Uterus (tissue), 3 donors: ENCODE measurements at regions not wholly inside any gene's neighbourhood (a gene's known extent, or its start where the extent isn't known, plus 50 kb on each side); places are given as distances from the start of the nearest gene placed in this dataset.

Experiments used
- DNase-seq, 2 donors: peaks; one replicate each; pipeline ENCODE4 v3.0.0-alpha.2; 2019 to 2020
- H3K27ac ChIP-seq, 2 donors: fragments of 200-600 bp; sonication (generic); 1 replicate in 1 of 2; 2 replicates in 1 of 2; pipeline ENCODE4 v1.5.1; 2016 to 2018
- H3K27me3 ChIP-seq, 2 donors: fragments of 200-600 bp; sonication (generic); one replicate each; pipeline ENCODE4 v1.5.1; 2018 to 2019; ENCODE audit warnings: control low read depth in 1 of 2
- H3K36me3 ChIP-seq, 2 donors: fragments of 200-600 bp; sonication (generic); one replicate each; pipeline ENCODE4 v1.5.1; 2019; ENCODE audit warnings: control low read depth in 1 of 2
- H3K4me1 ChIP-seq, 2 donors: fragments of 200-600 bp; sonication (generic); one replicate each; pipeline ENCODE4 v1.5.1; 2018 to 2019; ENCODE audit warnings: control low read depth in 1 of 2
- H3K4me3 ChIP-seq, 2 donors: fragments of 200-600 bp; sonication (generic); 1 replicate in 1 of 2; 2 replicates in 1 of 2; pipeline ENCODE4 v1.5.1; 2018 to 2019; ENCODE audit warnings: mild to moderate bottlenecking in 1 of 2
- H3K9me3 ChIP-seq, 2 donors: fragments of 200-600 bp; sonication (generic); one replicate each; pipeline ENCODE4 v1.5.1; 2019; ENCODE audit warnings: control low read depth in 1 of 2
- CTCF ChIP-seq, 4 experiments: fragments of 200-600 bp in 2 of 4; fragments of 450-650 bp in 2 of 4; sonication (generic) in 2 of 4; IDR thresholded peaks; one replicate each; pipeline ENCODE4 v1.5.1; 2016 to 2019; ENCODE audit warnings: antibody characterized with exemption in 4 of 4, mild to moderate bottlenecking in 2 of 4, moderate library complexity in 1 of 4
- POLR2A ChIP-seq, 2 donors: fragments of 450-650 bp; IDR thresholded peaks; one replicate each; pipeline ENCODE4 v1.6.1; 2016; ENCODE audit warnings: antibody characterized with exemption in 2 of 2, mild to moderate bottlenecking in 1 of 2, moderate library complexity in 1 of 2
- intact Hi-C: fragments of 100-400 bp; cut with DNase I; formaldehyde crosslinking; loops from one replicate; pipeline ENCODE4 v1.15.1; 2023; ENCODE audit warnings: low total_unique reads
- donor health status: DM: yes; HTN: yes; CAD: no.

- Histone ChIP-seq H3K27me3 (no peaks in the 10 kb centered on the region), H3K36me3 (no peaks in the 10 kb centered on the region), H3K9me3 (no peaks in the 10 kb centered on the region), H3K4me1 (no peaks in the 10 kb centered on the region), H3K4me3 (no peak overlapping the region), H3K27ac (no peak overlapping the region)
- DNase-seq = no peak
- intact Hi-C loops = no loop called here
- TF ChIP-seq POLR2A (IDR thresholded peaks at IDR 0.05) (no peak), CTCF (IDR thresholded peaks at IDR 0.05) (peak; percentile 49 to 71 (median 60))
Measured at GRCh38 chr17:12545877-12546513, 119.7 kb upstream of the MYOCD start.

GRCh38 chr17:12546983-12547382, 118.7 kb upstream of the MYOCD start:
- intact Hi-C loops = no loop called here
- Histone ChIP-seq H3K4me3 (no peak overlapping the region), H3K4me1 (no peaks in the 10 kb centered on the region), H3K27ac (peak overlapping the region in 1 of 2 donors; percentile 74), H3K9me3 (no peaks in the 10 kb centered on the region), H3K36me3 (no peaks in the 10 kb centered on the region), H3K27me3 (no peaks in the 10 kb centered on the region)
- no peak for DNase-seq
- no peak for TF ChIP-seq CTCF (IDR thresholded peaks at IDR 0.05)
- no peak for TF ChIP-seq POLR2A (IDR thresholded peaks at IDR 0.05)

GRCh38 chr17:12547831-12548230, 117.9 kb upstream of the MYOCD start:
- H3K27me3 ChIP-seq = no peaks in the 10 kb centered on the region
- peak in 1 of 2 donors; percentile 47 for DNase-seq
- H3K4me1 ChIP-seq = no peaks in the 10 kb centered on the region
- TF ChIP-seq POLR2A (IDR thresholded peaks at IDR 0.05) (no peak), CTCF (IDR thresholded peaks at IDR 0.05) (no peak)
- no peaks in the 10 kb centered on the region for H3K9me3 ChIP-seq
- intact Hi-C loops = no loop called here
- no peak overlapping the region for H3K4me3 ChIP-seq
- H3K36me3 ChIP-seq = no peaks in the 10 kb centered on the region
- H3K27ac ChIP-seq = peak overlapping the region; percentile 74 to 76

GRCh38 chr17:12548558-12548957, 117.1 kb upstream of the MYOCD start:
- TF ChIP-seq POLR2A (IDR thresholded peaks at IDR 0.05) = no peak
- TF ChIP-seq CTCF (IDR thresholded peaks at IDR 0.05) = no peak
- Histone ChIP-seq H3K4me3 (no peak overlapping the region), H3K27me3 (no peaks in the 10 kb centered on the region), H3K4me1 (no peaks in the 10 kb centered on the region), H3K9me3 (no peaks in the 10 kb centered on the region), H3K27ac (peak overlapping the region; percentile 74 to 76), H3K36me3 (no peaks in the 10 kb centered on the region)
- DNase-seq = no peak
- intact Hi-C loops = no loop called here

GRCh38 chr17:12549499-12550041, 116.1 kb upstream of the MYOCD start:
- Histone ChIP-seq H3K27ac (peak overlapping the region; percentile 74 to 76), H3K9me3 (no peaks in the 10 kb centered on the region), H3K4me1 (no peaks in the 10 kb centered on the region), H3K36me3 (no peaks in the 10 kb centered on the region), H3K4me3 (no peak overlapping the region), H3K27me3 (no peaks in the 10 kb centered on the region)
- intact Hi-C loops = no loop called here
- DNase-seq = no peak
- TF ChIP-seq POLR2A (IDR thresholded peaks at IDR 0.05) = no peak
- TF ChIP-seq CTCF (IDR thresholded peaks at IDR 0.05) = no peak
